AG09309 (cell line): ENCODE measurements at regions not wholly inside any gene's neighbourhood (a gene's known extent, or its start where the extent isn't known, plus 50 kb on each side); places are given as distances from the start of the nearest gene placed in this dataset.
"Not testable (repeated sequence)": the region's sequence is repeated elsewhere in the genome, so short reads cannot be mapped to it uniquely, and the experiment has no call there.

Experiments used
- DNase-seq: peaks from one replicate; pipeline ENCODE4 v3.0.0-alpha.2; 2010; ENCODE audit warnings: low read depth
- H3K4me3 ChIP-seq: 2 replicates; pipeline ENCODE4 v1.5.1; 2011; ENCODE audit warnings: mild to moderate bottlenecking, low read depth, low read length, moderate library complexity; ENCODE audit not compliant: control insufficient read depth
- CTCF ChIP-seq: IDR thresholded peaks from 2 replicates; pipeline ENCODE4 v1.5.1; 2011; ENCODE audit warnings: mild to moderate bottlenecking, low read depth, low read length, inconsistent platforms; ENCODE audit not compliant: insufficient read depth, control insufficient read depth; ENCODE audit errors: missing control alignments

GRCh38 chr12:80016684-80017083 is 81.8 kb upstream of the PPP1R12A start:
- TF ChIP-seq CTCF: no peak
- H3K4me3 ChIP-seq: no peak overlapping the region
- no peak for DNase-seq

DNA sequence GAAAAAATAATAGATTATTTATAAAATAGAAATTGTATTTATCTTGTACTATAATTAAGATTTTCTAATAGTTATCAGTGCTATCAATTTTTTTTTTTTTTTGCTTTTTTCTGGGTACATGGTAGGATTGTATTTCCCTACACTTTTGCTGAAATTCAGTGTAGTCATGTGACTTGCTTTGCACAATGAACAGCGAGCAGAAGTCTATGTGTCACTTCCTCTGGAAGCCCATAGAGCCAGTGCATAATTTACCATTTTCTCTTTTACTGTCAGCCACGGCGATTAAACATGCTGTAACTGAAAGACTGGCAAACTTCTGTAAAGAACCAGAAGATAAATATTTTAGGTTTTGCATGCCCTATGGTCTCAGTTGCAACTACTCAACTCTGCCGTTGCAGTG is 80.8 kb upstream of the PPP1R12A start:
- H3K4me3 ChIP-seq: no peak overlapping the region
- DNase-seq: no peak
- TF ChIP-seq CTCF: no peak

DNA sequence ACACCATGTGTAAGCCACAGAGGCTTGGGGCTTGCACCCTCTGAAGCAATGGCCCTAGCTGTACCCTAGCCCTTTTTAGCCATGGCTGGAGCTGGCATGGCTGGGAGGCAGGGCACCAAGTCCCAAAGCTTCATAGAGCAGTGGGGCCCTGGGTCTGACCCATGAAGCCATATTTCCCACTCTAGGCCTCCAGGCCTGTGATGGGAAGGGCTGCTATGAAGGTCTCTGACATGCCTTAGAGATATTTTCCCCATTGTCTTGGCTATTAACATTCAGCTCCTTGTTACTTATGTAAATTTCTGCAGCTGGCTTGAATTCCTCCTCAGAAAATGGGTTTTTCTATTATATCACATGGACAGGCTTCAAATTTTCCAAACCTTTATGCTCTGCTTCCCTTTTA is 68.8 kb upstream of the PPP1R12A start:
- not testable (repeated sequence) for DNase-seq, H3K4me3 ChIP-seq

DNA sequence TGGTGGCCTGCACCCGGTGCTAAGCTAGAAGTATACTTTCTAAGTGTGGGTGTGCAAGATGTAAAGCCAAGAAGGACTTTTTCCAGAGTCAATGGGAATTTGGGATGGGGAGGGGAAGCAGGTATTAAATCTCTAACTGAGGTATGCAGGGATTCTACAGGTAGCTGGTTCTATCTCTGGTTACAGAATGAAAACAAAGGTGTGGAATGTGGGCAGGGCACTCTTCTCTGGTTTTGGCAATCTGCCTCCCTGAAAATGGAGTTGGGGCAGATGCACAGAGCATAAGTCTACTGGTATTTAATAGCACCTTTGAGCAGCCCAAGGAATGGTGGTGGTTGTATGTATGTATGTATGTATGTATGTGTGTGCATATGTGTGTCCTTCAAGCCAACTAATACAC is 66.7 kb upstream of the PPP1R12A start:
- no peak overlapping the region for H3K4me3 ChIP-seq
- TF ChIP-seq CTCF: no peak
- DNase-seq: no peak

DNA sequence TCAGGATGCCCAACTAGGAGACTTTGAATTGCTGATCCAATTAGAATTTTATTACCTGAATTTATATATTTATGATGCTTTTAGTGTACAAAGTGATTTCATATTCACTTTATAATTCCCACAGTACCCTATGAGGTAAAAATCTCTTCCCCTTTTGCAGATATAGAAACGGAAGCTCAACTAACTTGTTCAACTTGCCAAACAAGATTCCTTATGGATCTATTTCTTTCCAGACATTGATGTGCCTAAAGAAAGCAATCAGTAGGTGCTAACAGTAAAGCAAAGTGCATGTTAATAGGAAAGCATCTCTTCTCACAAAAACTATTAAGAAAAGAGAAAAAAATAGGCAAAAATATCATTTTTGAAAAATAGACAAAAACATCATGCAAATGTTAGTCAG is 65.9 kb upstream of the PPP1R12A start:
- no peak for TF ChIP-seq CTCF
- no peak for DNase-seq
- no peak overlapping the region for H3K4me3 ChIP-seq

- TF ChIP-seq CTCF: no peak
- H3K4me3 ChIP-seq: no peak overlapping the region
- DNase-seq: no peak
Measured at GRCh38 chr12:79998554-79998953, 63.7 kb upstream of the PPP1R12A start.

GRCh38 chr12:79997096-79997791 is 62.3 kb upstream of the PPP1R12A start:
- TF ChIP-seq CTCF: no peak
- no peak overlapping the region for H3K4me3 ChIP-seq
- no peak for DNase-seq

- DNase-seq, H3K4me3 ChIP-seq: not testable (repeated sequence)
Measured at GRCh38 chr12:79995385-79996084, 60.6 kb upstream of the PPP1R12A start.
